HFFc6 (cell line): ENCODE measurements at regions not wholly inside any gene's neighbourhood (a gene's known extent, or its start where the extent isn't known, plus 50 kb on each side); places are given as distances from the start of the nearest gene placed in this dataset.

Experiments
- DNase-seq: peaks from one replicate; pipeline ENCODE4 v3.0.0-alpha.2; 2018
- H3K27ac Mint-ChIP-seq: 2 replicates; pipeline ENCODE4 v1.8.0; 2020; ENCODE audit warnings: mild to moderate bottlenecking, mixed read lengths
- H3K27me3 Mint-ChIP-seq: 2 replicates; pipeline ENCODE4 v1.8.0; 2021; ENCODE audit warnings: mild to moderate bottlenecking, moderate library complexity, mixed read lengths; ENCODE audit not compliant: insufficient read depth
- H3K36me3 Mint-ChIP-seq: 2 replicates; pipeline ENCODE4 v1.8.0; 2021; ENCODE audit warnings: low read depth, mixed read lengths
- H3K4me1 Mint-ChIP-seq: 2 replicates; pipeline ENCODE4 v1.8.0; 2020; ENCODE audit warnings: low read depth, mixed read lengths
- H3K4me3 Mint-ChIP-seq: 2 replicates; pipeline ENCODE4 v1.8.0; 2020; ENCODE audit warnings: mild to moderate bottlenecking, moderate library complexity, mixed read lengths
- H3K9me3 Mint-ChIP-seq: 2 replicates; pipeline ENCODE4 v1.8.0; 2020; ENCODE audit warnings: mild to moderate bottlenecking, mixed read lengths
- TF ChIP-seq, protein P1 (sequence below): fragments of 200-600 bp; sonication (generic); IDR thresholded peaks from 2 replicates; pipeline ENCODE4 v1.5.0; 2021; ENCODE audit warnings: antibody characterized with exemption, mild to moderate bottlenecking

DNA sequence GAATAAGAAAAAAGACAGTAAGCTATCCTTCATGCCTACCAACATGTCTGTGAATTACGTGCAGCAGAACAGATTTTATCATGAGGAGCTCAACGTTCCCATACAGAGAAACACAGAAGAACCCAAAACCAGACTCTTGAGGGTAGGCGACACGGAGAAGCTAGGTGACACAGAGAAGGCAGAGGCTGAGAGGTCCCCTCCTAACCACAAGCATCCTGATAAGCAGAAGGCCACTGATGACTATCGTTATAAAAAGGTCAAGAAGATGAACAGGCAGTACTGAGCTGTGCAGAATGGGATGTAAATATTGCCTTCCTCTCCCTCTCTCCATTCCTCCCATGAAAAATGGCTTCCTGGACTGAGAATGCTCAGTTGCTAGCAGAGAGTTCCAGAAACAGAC, 350.2 kb upstream of the BOD1L1 start:
- Mint-ChIP-seq H3K4me1 (peaks cover 29% of the 10 kb centered on the region), H3K9me3 (no peaks in the 10 kb centered on the region), H3K27me3 (peaks cover 4% of the 10 kb centered on the region; the same call in 1 of the 2 replicates), H3K27ac (no peak overlapping the region), H3K36me3 (peaks cover 4% of the 10 kb centered on the region), H3K4me3 (no peak overlapping the region)
- DNase-seq, result no peak
- TF ChIP-seq, protein P1, sequence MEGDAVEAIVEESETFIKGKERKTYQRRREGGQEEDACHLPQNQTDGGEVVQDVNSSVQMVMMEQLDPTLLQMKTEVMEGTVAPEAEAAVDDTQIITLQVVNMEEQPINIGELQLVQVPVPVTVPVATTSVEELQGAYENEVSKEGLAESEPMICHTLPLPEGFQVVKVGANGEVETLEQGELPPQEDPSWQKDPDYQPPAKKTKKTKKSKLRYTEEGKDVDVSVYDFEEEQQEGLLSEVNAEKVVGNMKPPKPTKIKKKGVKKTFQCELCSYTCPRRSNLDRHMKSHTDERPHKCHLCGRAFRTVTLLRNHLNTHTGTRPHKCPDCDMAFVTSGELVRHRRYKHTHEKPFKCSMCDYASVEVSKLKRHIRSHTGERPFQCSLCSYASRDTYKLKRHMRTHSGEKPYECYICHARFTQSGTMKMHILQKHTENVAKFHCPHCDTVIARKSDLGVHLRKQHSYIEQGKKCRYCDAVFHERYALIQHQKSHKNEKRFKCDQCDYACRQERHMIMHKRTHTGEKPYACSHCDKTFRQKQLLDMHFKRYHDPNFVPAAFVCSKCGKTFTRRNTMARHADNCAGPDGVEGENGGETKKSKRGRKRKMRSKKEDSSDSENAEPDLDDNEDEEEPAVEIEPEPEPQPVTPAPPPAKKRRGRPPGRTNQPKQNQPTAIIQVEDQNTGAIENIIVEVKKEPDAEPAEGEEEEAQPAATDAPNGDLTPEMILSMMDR, result no peak; the same call in 1 of the 2 replicates

DNA sequence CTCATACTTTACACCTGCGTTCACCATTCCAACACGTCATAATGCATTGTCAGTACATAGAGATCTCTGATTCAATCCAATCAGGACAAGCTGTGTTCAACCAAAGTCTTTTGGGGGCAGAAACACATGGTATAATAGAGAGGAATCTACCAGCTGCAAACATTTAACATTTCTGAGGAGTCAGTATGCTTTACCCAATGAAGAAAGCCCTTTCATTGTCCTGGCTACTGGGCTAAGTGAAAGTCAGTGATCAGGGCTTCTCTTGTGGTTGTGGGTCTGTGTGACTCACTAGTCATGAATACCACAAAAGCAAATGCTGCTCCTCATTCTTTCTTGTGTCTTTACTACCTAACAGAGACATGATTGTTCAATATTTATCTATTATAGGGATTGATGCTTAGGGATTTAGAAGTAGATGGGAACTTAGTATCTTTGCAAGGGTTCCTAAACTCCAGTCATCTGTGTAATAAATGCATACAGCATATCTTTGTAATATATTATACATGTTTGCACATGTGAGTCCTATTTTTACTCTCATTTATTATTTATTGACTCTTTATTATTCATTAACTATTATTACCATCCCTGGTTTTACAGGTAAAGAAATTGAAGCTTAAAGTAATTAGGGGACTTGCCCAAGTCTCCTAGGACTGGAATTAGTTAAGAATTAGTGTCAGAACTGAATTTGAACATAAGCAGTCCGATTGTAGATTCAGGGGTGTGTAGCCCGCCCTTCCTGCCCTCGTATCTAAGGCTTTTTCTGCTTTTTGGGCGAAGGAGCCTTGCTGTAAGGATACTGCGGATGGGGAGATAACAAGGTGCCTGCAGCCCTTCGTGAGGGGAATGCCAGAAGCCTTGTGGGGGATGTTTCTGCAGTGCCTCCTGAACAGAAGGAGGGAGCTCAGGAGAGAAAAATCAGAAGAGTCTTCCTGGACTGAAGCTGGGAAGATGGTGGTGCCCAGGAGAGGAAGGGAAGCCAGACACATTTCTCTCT, 353.1 kb upstream of the BOD1L1 start:
- Mint-ChIP-seq H3K27ac (peak overlapping the region; percentile 14; the same call in 1 of the 2 replicates), H3K36me3 (peaks cover 4% of the 10 kb centered on the region), H3K27me3 (peaks cover 8% of the 10 kb centered on the region), H3K4me1 (peaks cover 41% of the 10 kb centered on the region), H3K9me3 (no peaks in the 10 kb centered on the region), H3K4me3 (peak overlapping the region; percentile 1; the same call in 1 of the 2 replicates)
- TF ChIP-seq, protein P1, result no peak
- peak; percentile 94 for DNase-seq

DNA sequence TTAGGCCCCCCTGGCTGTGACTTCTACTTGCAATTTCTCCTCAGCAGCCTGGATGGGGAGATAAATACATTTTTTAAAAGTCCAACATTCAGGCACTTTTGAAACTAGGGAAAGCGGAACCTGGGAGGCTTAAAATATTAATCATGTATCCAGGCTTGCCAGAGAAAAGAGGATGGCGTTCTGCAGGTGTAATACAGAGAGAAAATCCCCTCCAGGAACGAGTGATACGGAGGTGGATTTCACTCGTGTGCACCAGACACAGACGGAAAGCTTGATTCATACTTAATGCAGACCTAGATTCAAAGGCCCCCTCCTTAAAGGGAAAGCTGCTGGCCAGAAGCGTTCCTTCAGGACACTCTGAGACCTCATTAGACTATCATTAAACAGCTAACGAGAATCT, 354.0 kb upstream of the BOD1L1 start:
- H3K27ac Mint-ChIP-seq, result no peak overlapping the region

DNA sequence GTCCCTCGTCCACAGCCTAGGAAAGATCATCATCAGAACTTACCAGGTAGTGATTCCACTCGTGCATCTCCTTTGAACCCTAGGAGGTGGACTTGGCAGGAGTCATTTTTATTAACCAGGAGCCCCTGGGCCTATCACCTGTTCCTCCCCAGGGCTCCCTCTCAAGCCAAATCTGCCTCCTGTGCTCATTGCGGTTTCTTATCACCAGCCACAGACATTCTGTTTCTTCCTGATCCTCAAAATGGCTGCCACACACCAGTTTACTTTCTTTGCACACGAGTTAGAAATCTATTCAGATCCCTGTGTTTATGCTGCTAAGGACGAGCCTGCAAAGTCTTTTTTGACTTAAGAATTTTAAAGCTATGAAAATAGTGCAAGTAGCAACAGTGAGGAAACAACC, 354.5 kb upstream of the BOD1L1 start:
- DNase-seq, result no peak
- Mint-ChIP-seq H3K27ac (no peak overlapping the region), H3K27me3 (peaks cover 8% of the 10 kb centered on the region), H3K9me3 (no peaks in the 10 kb centered on the region), H3K4me1 (peaks cover 53% of the 10 kb centered on the region), H3K36me3 (no peaks in the 10 kb centered on the region; the same call in 1 of the 2 replicates), H3K4me3 (no peak overlapping the region)
- TF ChIP-seq, protein P1, result no peak

More for the DNA sequence above, 354.0 kb upstream of the BOD1L1 start:
- no peaks in the 10 kb centered on the region for H3K9me3 Mint-ChIP-seq
- H3K36me3 Mint-ChIP-seq, result no peaks in the 10 kb centered on the region; the same call in 1 of the 2 replicates
- DNase-seq, result no peak
- H3K4me3 Mint-ChIP-seq, result no peak overlapping the region
- peaks cover 8% of the 10 kb centered on the region for H3K27me3 Mint-ChIP-seq
- TF ChIP-seq, protein P1, result no peak
- H3K4me1 Mint-ChIP-seq, result peaks cover 48% of the 10 kb centered on the region

DNA sequence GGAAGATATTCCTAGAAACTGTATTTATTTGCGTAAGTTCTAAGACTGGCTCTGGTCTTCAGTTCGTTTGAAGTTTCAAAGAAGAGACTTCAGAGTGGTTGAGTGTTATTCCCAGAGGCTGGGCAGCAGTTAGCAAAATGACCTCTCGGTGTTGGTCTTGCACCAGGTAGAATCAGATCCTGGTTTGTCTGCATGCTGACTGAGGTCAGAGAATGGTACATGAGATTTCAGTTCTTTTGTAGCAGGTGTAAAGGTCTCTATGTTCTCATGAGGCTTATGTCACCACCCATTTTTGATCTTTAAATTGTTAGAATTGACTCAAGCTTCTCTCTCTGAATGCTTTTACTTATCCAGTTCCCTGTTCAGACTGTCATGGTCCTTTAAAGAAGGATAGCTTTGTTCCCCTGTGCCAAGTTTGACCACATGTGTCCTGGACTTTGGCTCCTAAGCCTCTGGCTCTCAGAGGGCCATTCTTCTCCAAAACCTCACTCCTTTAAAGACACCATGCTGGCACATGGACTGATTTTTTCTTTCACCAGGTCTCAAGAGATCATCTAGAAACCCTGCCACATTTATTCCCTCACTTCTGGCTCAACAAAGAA, 355.8 kb upstream of the BOD1L1 start:
- no peak overlapping the region for H3K27ac Mint-ChIP-seq
- no peaks in the 10 kb centered on the region for H3K9me3 Mint-ChIP-seq
- TF ChIP-seq, protein P1, result no peak
- H3K36me3 Mint-ChIP-seq, result no peaks in the 10 kb centered on the region
- H3K4me1 Mint-ChIP-seq, result peaks cover 53% of the 10 kb centered on the region
- no peak overlapping the region for H3K4me3 Mint-ChIP-seq
- peaks cover 9% of the 10 kb centered on the region for H3K27me3 Mint-ChIP-seq
- DNase-seq, result no peak
